Ovary (tissue), 7 donors: ENCODE measurements at regions not wholly inside any gene's neighbourhood (a gene's known extent, or its start where the extent isn't known, plus 50 kb on each side); places are given as distances from the start of the nearest gene placed in this dataset.

ENCODE experiments used
- DNase-seq, 5 donors: peaks; one replicate each; pipeline ENCODE4 v3.0.0-alpha.2; 2019 to 2020
- H3K27ac ChIP-seq, 2 donors: fragments of 200-600 bp; one replicate each; pipeline versions ENCODE4 v1.5.1 to v1.8.0; 2019 to 2022
- H3K27me3 ChIP-seq: fragments of 200-600 bp; one replicate; pipeline ENCODE4 v1.8.0; 2022
- H3K36me3 ChIP-seq: fragments of 200-600 bp; sonication (generic); one replicate; pipeline ENCODE4 v1.5.1; 2019
- H3K4me1 ChIP-seq: one replicate; pipeline ENCODE4 v1.8.1; 2013; ENCODE audit warnings: mild to moderate bottlenecking, moderate library complexity; ENCODE audit not compliant: insufficient read depth
- H3K4me3 ChIP-seq: fragments of 200-600 bp; sonication (generic); one replicate; pipeline ENCODE4 v1.5.1; 2017
- H3K9me3 ChIP-seq, 2 donors: fragments of 200-600 bp in 1 of 2; sonication (generic) in 1 of 2; one replicate each; pipeline versions ENCODE4 v1.5.1 to v1.8.1; 2013 to 2019; ENCODE audit warnings: mild to moderate bottlenecking in 1 of 2, moderate library complexity in 1 of 2
- CTCF ChIP-seq, 3 donors: fragments of 450-650 bp in 2 of 3; fragments of 200-600 bp in 1 of 3; IDR thresholded peaks; one replicate each; pipeline versions ENCODE4 v1.5.1 to v1.8.0; 2016 to 2022; ENCODE audit warnings: antibody characterized with exemption in 3 of 3, mild to moderate bottlenecking in 1 of 3
- EP300 ChIP-seq: sonication (generic); formaldehyde crosslinking; IDR thresholded peaks from one replicate; pipeline ENCODE4 v1.6.1; 2017; ENCODE audit warnings: antibody characterized with exemption
- POLR2A ChIP-seq: fragments of 450-650 bp; IDR thresholded peaks from one replicate; pipeline ENCODE4 v1.6.1; 2017; ENCODE audit warnings: antibody characterized with exemption, mild to moderate bottlenecking, moderate library complexity
- WGBS, 3 donors: extraction: QIAGEN DNeasy Blood & Tissue Kit in 1 of 3; methylation state at CpG; one replicate each; pipeline versions ENCODE4 v1.1.5 to v1.1.7; 2013 to 2017; 5-methylcytosine and 5-hydroxymethylcytosine counted together
- intact Hi-C, 4 donors: fragments of 100-400 bp; cut with DNase I; formaldehyde crosslinking; loops; one replicate each; pipeline versions ENCODE4 v1.11.0 to v1.15.1; 2022 to 2023
- donor health status: DM: no; HTN: no; CAD: no; lungs with moderate emphysema.
- donor health status: DM: no; HTN: no; CAD: no.
- donor health status: Bipolar disorder and iron deficiency.
- donor health status: DM: no; HTN: no; CAD: no.
- donor health status: DM: yes; HTN: yes; CAD: no.

- TF ChIP-seq POLR2A, result no peak
- TF ChIP-seq CTCF (IDR thresholded peaks at IDR 0.05), result no peak
- no peak for TF ChIP-seq EP300
- Histone ChIP-seq H3K36me3 (no peaks in the 10 kb centered on the region), H3K4me1 (peaks cover 1% of the 10 kb centered on the region), H3K27ac (no peak overlapping the region), H3K9me3 (no peaks in the 10 kb centered on the region), H3K27me3 (no peaks in the 10 kb centered on the region), H3K4me3 (no peak overlapping the region)
- intact Hi-C loops, result no loop called here
- DNase-seq, result no peak
- 23 to 31% (median 26%) methylated on average over 5 of the region's 5 CpGs for WGBS, 3 donors
Observed at GRCh38 chr4:156638334-156638733, 333.3 kb downstream of the PDGFC start.

GRCh38 chr4:156636381-156636780 lies 335.2 kb downstream of the PDGFC start:
- Histone ChIP-seq H3K27ac (no peak overlapping the region), H3K9me3 (no peaks in the 10 kb centered on the region), H3K36me3 (no peaks in the 10 kb centered on the region), H3K4me1 (peaks cover 1% of the 10 kb centered on the region), H3K27me3 (no peaks in the 10 kb centered on the region), H3K4me3 (no peak overlapping the region)
- 93 to 97% (median 95%) methylated on average over 4 of the region's 4 CpGs for WGBS, 3 donors
- DNase-seq, result no peak
- no peak for TF ChIP-seq EP300
- TF ChIP-seq POLR2A, result no peak
- no peak for TF ChIP-seq CTCF (IDR thresholded peaks at IDR 0.05)
- intact Hi-C loops, result no loop called here

GRCh38 chr4:156635051-156635450 lies 336.5 kb downstream of the PDGFC start:
- TF ChIP-seq EP300, result no peak
- no peak for TF ChIP-seq POLR2A
- TF ChIP-seq CTCF (IDR thresholded peaks at IDR 0.05), result no peak
- no peak for DNase-seq
- Histone ChIP-seq H3K4me1 (peaks cover 1% of the 10 kb centered on the region), H3K27me3 (no peaks in the 10 kb centered on the region), H3K4me3 (no peak overlapping the region), H3K36me3 (no peaks in the 10 kb centered on the region), H3K9me3 (no peaks in the 10 kb centered on the region), H3K27ac (no peak overlapping the region)
- intact Hi-C loops, result no loop called here
- 76 to 87% (median 81%) methylated on average over 1 of the region's 1 CpG for WGBS, 3 donors

- TF ChIP-seq POLR2A, result no peak
- TF ChIP-seq EP300, result no peak
- no peak for TF ChIP-seq CTCF (IDR thresholded peaks at IDR 0.05)
- Histone ChIP-seq H3K27me3 (no peaks in the 10 kb centered on the region), H3K4me1 (peaks cover 1% of the 10 kb centered on the region), H3K9me3 (no peaks in the 10 kb centered on the region), H3K36me3 (no peaks in the 10 kb centered on the region), H3K4me3 (no peak overlapping the region), H3K27ac (no peak overlapping the region)
- WGBS, 3 donors, result 67 to 78% (median 72%) methylated on average over 1 of the region's 1 CpG
- intact Hi-C loops, result no loop called here
- DNase-seq, result no peak
Observed at GRCh38 chr4:156634612-156635011, 337.0 kb downstream of the PDGFC start.

- Histone ChIP-seq H3K4me1 (peaks cover under 1% of the 10 kb centered on the region), H3K27me3 (no peaks in the 10 kb centered on the region), H3K9me3 (no peaks in the 10 kb centered on the region), H3K36me3 (no peaks in the 10 kb centered on the region), H3K4me3 (no peak overlapping the region), H3K27ac (no peak overlapping the region)
- no peak for TF ChIP-seq EP300
- WGBS, 3 donors, result 81 to 93% (median 83%) methylated on average over 5 of the region's 5 CpGs
- intact Hi-C loops, result no loop called here
- DNase-seq, result no peak
Observed at GRCh38 chr4:156633847-156634246, 337.8 kb downstream of the PDGFC start.
